ENCODE measurements at regions not wholly inside any gene's neighbourhood (a gene's known extent, or its start where the extent isn't known, plus 50 kb on each side); places are given as distances from the start of the nearest gene placed in this dataset.

DNA sequence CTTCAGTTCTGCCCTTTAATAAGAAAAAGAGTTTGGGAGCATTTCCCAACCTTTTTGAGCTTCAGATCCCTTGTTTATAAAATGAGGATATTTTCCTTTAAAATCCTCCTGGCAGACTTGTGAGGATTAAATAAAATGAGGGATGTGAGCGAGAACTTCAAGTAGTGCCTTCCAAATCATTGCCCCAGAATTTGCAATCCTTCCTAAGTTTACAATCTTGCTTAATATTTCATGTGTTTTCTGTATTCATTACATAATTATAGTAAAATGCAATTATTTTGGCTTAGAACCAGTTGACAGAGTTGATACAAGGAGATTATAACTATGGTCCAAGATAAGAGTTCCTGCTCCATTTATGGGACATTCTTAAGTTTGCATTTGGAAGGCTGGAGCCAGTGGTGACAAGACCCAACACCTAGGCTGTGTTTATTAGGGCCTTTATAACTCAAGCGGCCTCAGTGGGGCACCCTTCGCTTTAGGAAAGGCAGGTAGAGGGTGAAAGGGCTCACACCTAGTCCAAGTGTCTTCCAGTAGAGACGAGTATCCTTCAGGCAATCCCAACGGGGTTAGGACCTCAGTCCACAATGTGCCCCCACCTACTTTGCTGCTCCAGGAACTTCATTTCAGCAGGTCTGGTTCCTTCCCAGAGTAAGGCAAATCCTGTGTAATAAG is 317.5 kb downstream of the WDR11 start:
- TF ChIP-seq, protein P1, sequence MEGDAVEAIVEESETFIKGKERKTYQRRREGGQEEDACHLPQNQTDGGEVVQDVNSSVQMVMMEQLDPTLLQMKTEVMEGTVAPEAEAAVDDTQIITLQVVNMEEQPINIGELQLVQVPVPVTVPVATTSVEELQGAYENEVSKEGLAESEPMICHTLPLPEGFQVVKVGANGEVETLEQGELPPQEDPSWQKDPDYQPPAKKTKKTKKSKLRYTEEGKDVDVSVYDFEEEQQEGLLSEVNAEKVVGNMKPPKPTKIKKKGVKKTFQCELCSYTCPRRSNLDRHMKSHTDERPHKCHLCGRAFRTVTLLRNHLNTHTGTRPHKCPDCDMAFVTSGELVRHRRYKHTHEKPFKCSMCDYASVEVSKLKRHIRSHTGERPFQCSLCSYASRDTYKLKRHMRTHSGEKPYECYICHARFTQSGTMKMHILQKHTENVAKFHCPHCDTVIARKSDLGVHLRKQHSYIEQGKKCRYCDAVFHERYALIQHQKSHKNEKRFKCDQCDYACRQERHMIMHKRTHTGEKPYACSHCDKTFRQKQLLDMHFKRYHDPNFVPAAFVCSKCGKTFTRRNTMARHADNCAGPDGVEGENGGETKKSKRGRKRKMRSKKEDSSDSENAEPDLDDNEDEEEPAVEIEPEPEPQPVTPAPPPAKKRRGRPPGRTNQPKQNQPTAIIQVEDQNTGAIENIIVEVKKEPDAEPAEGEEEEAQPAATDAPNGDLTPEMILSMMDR (conservative IDR thresholded peaks at IDR 0.05 in 1 of 2, IDR thresholded peaks at IDR 0.05 in 1 of 2; ENCODE audit: extremely low read depth in 1 of 2, insufficient read depth in 1 of 2, low read depth in 1 of 2, low read length in 2 of 2), result peak in 1 of 2 donors; percentile 13
- TF ChIP-seq EZH2 (IDR thresholded peaks at IDR 0.05; ENCODE audit: borderline replicate concordance, low read length), result no peak

Measured in mammary epithelial cell (primary cell).